ENCODE measurements at regions not wholly inside any gene's neighbourhood (a gene's known extent, or its start where the extent isn't known, plus 50 kb on each side); places are given as distances from the start of the nearest gene placed in this dataset.

DNA sequence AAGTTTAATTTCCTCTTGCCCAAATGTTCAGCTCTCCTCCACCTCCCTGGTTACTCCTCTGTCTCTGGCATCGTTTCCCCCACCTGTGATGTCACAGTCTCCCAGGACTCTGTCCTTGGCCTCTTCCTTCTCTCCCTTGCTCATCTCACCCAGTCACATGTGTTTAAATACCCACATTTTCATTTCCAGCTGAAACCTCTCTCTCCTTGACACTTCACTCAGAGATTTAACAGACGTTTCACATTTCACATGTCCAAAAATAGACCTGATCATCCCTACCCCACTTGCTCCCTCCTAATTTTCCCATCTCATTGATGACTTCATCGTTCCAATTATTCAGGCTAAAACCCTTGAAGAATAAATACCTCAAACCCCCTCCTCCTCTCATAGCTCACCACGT lies 604.1 kb upstream of the JAG1 start:
- DNase-seq (ENCODE audit: low read depth), result no peak
- TF ChIP-seq, protein P1, sequence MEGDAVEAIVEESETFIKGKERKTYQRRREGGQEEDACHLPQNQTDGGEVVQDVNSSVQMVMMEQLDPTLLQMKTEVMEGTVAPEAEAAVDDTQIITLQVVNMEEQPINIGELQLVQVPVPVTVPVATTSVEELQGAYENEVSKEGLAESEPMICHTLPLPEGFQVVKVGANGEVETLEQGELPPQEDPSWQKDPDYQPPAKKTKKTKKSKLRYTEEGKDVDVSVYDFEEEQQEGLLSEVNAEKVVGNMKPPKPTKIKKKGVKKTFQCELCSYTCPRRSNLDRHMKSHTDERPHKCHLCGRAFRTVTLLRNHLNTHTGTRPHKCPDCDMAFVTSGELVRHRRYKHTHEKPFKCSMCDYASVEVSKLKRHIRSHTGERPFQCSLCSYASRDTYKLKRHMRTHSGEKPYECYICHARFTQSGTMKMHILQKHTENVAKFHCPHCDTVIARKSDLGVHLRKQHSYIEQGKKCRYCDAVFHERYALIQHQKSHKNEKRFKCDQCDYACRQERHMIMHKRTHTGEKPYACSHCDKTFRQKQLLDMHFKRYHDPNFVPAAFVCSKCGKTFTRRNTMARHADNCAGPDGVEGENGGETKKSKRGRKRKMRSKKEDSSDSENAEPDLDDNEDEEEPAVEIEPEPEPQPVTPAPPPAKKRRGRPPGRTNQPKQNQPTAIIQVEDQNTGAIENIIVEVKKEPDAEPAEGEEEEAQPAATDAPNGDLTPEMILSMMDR (conservative IDR thresholded peaks at IDR 0.05; ENCODE audit: control insufficient read depth, insufficient read depth, low read depth, low read length), result no peak
- H3K4me3 ChIP-seq (ENCODE audit: control insufficient read depth, low read depth, low read length), result no peak overlapping the region

DNA sequence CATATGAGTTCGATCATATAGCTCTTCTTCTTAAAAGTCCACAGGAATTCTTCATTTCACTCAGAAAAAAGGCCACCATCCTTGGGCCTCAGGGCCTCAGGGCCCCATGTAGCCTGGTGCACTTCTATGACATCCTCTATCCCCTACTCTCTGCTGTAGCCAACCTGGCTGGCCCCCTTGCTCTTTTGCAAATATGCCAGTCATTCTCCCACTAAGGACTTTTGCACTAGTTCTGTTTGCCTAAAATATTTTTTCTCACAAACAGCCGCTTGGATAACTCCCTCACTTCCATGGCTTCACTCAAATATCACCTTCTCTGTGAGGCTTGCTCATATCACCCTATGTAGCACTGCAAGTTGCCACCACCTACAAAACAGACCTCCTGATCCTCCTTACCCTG lies 604.7 kb upstream of the JAG1 start:
- H3K4me3 ChIP-seq (ENCODE audit: control insufficient read depth, low read depth, low read length), result no peak overlapping the region
- TF ChIP-seq, protein P1 (conservative IDR thresholded peaks at IDR 0.05; ENCODE audit: control insufficient read depth, insufficient read depth, low read depth, low read length), result no peak
- no peak for DNase-seq (ENCODE audit: low read depth)

DNA sequence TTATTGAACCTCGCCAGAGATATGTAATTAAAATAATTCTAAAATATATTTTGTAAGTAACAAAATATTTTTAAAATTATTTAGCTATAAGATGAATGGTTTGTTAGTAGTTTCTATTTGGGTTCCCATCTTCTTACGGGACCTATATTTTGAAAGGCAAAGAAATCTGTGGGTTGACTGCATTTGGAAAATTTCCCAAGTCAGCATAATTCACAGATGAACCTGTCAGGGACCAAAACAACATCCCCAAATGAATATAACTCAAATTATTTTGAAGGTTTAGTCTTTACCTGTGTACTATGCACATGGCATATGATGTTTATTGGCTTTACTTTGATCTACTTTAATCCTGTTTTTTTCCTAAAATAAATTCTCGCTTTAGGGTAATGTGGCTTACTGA lies 607.4 kb upstream of the JAG1 start:
- H3K4me3 ChIP-seq (ENCODE audit: control insufficient read depth, low read depth, low read length), result no peak overlapping the region
- no peak for DNase-seq (ENCODE audit: low read depth)
- TF ChIP-seq, protein P1 (conservative IDR thresholded peaks at IDR 0.05; ENCODE audit: control insufficient read depth, insufficient read depth, low read depth, low read length), result no peak

DNA sequence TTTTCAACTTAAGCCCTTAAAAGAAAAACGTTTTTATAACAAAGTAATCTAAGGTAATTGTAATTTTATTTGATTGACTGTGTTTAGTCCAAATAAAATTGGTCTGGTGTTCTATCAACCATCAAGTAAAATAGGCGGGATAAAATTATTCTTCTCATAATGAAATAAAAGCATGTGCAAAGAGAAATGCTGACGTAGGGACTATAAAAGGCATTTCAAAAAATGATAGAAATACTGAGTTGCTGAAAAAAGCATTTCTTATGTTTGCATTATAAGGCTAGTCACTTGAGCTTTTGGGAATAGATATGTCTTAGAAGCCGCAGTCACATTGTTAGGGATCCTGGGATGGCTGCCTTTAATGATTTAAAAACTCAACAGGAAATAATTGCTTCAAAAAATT lies 608.0 kb upstream of the JAG1 start:
- no peak overlapping the region for H3K4me3 ChIP-seq (ENCODE audit: control insufficient read depth, low read depth, low read length)
- TF ChIP-seq, protein P1 (conservative IDR thresholded peaks at IDR 0.05; ENCODE audit: control insufficient read depth, insufficient read depth, low read depth, low read length), result no peak
- DNase-seq (ENCODE audit: low read depth), result no peak

DNA sequence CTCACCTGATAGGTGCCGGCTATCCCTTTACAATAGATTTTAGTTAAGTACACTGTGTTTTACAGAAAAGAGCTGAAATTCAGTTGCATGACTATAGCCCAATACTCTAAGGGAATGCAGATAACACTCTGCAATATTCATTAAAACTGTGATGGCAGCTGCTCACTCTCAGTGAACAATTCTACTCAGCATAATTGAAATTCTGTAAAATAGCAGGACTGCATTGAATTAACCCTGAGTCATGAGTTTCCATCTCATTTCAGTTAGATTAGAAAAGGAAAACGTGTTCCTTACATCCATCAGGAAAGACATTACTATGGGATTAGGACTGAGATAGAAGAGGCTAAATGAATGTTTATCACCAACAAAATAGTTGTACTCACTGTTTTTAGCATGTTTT lies 613.3 kb upstream of the JAG1 start:
- no peak for DNase-seq (ENCODE audit: low read depth)
- no peak overlapping the region for H3K4me3 ChIP-seq (ENCODE audit: control insufficient read depth, low read depth, low read length)
- TF ChIP-seq, protein P1 (conservative IDR thresholded peaks at IDR 0.05; ENCODE audit: control insufficient read depth, insufficient read depth, low read depth, low read length), result no peak

DNA sequence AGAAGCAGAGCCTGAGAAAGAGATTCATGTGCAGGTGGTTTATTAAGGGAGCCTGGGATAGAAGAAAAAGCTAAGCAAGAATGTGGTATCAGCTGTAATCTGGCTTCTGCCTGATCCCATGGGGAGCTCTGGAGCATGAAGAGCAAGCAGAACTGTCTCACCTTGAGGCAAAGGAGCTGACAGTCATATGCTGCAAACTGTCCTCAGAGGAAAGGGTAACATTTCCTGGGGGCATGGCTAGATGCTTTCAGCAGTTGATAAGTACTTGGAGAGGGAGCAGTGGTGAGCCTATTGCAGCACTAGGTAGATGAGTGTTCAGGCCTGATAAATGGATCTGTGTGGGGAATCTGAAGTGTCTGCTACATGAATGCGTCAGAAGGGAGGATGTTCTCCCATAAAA lies 621.5 kb upstream of the BTBD3 start:
- TF ChIP-seq, protein P1 (conservative IDR thresholded peaks at IDR 0.05; ENCODE audit: control insufficient read depth, insufficient read depth, low read depth, low read length), result no peak
- DNase-seq (ENCODE audit: low read depth), result no peak

DNA sequence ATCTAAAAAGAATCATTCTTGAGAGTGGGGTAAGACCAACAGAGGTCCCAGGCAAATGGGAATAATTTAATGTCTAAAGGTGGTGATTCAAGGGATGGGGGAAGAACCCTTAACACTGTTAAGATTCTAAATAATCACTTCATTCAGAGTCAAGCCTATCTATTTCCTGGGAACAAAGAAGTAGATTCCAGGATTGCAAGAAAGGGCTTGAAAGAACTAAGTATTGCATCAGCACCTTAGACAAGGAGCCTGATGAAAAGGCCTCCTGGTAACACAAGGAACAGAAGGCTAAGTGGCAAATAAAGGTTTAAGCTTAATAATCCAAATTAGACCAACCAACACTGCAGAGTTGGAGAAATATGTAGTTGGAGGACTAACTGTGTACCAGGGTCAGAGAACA lies 620.7 kb upstream of the BTBD3 start:
- TF ChIP-seq, protein P1 (conservative IDR thresholded peaks at IDR 0.05; ENCODE audit: control insufficient read depth, insufficient read depth, low read depth, low read length), result no peak
- no peak overlapping the region for H3K4me3 ChIP-seq (ENCODE audit: control insufficient read depth, low read depth, low read length)
- DNase-seq (ENCODE audit: low read depth), result no peak

More for the DNA sequence above, 621.5 kb upstream of the BTBD3 start:
- H3K4me3 ChIP-seq (ENCODE audit: control insufficient read depth, low read depth, low read length), result no peak overlapping the region

Data from fibroblast of mammary gland (primary cell).